PC-3 (cell line): ENCODE measurements at regions not wholly inside any gene's neighbourhood (a gene's known extent, or its start where the extent isn't known, plus 50 kb on each side); places are given as distances from the start of the nearest gene placed in this dataset.

ENCODE experiments used
- EZH2phosphoT487 ChIP-seq: fragments of 300-600 bp; sonication (generic); IDR thresholded peaks from 2 replicates; pipeline ENCODE4 v1.6.1; 2018; ENCODE audit warnings: mild to moderate bottlenecking, antibody characterized with exemption, low read length, borderline replicate concordance
- TF ChIP-seq, protein P1 (sequence below): fragments of 300-600 bp; sonication (generic); conservative IDR thresholded peaks from 2 replicates; pipeline ENCODE4 v1.5.1; 2017; ENCODE audit warnings: antibody characterized with exemption, low read depth, mild to moderate bottlenecking, low read length

DNA sequence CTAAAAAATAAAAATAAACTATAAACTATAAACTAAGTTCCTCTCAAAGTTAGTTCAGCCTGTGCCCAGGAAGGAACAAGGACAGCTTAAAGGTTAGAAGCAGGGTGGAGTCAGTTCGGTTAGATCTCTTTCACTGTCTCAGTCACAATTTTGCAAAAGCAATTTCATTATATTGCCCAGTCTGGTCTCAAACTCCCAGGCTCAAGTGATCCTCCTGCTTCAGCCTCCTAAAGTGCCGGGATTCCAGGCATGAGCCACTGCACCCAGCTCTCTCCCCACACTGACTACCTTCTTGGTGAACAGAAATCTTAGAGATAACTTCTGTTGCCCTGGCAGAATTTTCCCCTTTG is 146.3 kb upstream of the TRIM24 start:
- TF ChIP-seq, protein P1, sequence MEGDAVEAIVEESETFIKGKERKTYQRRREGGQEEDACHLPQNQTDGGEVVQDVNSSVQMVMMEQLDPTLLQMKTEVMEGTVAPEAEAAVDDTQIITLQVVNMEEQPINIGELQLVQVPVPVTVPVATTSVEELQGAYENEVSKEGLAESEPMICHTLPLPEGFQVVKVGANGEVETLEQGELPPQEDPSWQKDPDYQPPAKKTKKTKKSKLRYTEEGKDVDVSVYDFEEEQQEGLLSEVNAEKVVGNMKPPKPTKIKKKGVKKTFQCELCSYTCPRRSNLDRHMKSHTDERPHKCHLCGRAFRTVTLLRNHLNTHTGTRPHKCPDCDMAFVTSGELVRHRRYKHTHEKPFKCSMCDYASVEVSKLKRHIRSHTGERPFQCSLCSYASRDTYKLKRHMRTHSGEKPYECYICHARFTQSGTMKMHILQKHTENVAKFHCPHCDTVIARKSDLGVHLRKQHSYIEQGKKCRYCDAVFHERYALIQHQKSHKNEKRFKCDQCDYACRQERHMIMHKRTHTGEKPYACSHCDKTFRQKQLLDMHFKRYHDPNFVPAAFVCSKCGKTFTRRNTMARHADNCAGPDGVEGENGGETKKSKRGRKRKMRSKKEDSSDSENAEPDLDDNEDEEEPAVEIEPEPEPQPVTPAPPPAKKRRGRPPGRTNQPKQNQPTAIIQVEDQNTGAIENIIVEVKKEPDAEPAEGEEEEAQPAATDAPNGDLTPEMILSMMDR, result no peak
- no peak for TF ChIP-seq EZH2phosphoT487
